ENCODE measurements at regions not wholly inside any gene's neighbourhood (a gene's known extent, or its start where the extent isn't known, plus 50 kb on each side); places are given as distances from the start of the nearest gene placed in this dataset.
"Not testable (repeated sequence)": the region's sequence is repeated elsewhere in the genome, so short reads cannot be mapped to it uniquely, and the experiment has no call there.

DNA sequence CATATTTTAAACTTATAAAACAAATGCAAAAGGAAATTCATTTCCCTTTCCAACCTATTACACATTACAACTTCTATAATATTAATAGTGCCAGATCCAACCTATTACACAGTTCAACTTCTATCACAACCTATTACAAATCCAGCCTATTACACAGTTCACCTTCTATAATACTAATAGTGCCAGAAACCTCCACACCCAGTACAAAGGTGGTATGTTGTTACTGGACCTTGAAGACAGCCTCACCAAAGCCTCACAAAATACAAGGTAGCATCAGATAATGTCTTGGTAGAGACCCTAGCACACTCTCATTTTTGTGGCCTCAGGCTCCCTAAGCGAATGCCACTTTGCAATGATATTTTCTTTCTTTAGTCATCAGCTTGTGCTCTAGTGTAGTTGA, 68.7 kb upstream of the PELI2 start:
- no peak for ATAC-seq

DNA sequence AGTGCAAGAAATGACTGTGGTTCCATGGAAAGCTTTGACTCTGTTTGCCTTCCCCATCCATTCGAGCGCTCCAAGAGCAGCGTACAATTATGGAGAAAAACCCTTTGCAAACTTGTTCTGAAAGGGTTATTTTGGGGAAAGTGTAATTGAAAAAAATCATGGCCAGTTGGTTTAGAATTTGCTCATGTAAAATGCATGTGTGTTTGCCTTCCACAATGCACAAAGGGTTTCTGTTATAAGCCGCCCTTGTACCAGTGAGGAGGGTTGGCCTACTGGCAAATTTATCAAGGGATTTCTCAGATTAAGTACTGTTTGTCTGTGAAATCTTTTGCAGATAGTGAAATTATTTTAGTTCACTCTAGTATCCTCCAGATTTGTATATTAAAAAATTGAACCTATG, 62.7 kb upstream of the PELI2 start:
- DNase-seq (no peak), ATAC-seq (no peak)

More for the DNA sequence above, 68.7 kb upstream of the PELI2 start:
- no peak for DNase-seq

DNA sequence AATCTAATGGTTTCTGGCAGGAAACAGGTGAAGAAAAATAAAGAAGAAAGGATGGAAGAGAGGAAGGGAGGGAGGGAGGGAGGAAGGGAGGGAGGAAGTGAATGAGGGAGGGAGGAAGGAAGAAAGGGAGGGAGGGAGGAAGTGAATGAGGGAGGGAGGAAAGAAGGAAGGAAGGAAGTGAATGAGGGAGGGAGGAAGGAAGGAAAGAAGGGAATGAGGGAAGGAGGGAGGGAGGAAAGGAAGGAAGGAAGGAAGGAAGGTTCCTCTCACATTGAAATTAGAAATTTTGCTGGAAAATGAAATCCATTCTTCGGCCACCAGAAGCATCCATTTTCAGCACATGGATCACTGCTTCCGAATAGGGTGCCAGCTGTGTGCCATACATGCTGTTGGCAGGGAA, 62.2 kb upstream of the PELI2 start:
- DNase-seq: no peak
- ATAC-seq: no peak

DNA sequence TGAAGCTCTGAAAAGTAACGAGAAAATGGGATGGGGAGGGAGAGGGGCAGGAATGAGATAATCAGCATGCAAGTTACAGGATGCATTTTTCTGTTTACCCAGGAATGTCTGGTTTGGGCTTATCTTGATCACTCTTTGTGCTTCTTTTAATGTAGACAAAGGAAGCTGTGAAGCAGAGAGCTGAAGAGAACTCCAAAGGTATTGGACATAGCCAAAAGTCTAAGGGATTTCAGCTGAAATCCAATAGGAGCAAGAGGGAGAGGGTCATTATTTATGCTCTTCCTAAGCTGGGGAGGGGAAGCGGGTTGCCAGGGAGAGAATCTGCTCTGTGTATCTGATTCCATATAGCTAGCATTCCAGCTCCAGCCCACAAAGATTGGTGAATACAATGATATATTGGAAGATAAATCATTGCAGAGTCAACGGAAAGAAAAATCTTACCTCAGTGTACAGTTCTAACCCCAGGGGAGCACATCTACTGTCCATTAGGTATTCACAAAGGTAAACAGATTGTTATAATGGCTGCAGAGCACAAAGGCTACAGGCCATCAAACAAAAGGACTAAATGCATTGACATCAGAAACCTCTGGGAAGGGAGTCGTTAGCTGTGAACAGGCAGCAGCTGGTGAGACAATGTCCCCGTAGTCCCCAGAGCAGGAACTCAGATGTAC, 61.0 kb upstream of the PELI2 start:
- no peak for DNase-seq
- no peak for ATAC-seq

DNA sequence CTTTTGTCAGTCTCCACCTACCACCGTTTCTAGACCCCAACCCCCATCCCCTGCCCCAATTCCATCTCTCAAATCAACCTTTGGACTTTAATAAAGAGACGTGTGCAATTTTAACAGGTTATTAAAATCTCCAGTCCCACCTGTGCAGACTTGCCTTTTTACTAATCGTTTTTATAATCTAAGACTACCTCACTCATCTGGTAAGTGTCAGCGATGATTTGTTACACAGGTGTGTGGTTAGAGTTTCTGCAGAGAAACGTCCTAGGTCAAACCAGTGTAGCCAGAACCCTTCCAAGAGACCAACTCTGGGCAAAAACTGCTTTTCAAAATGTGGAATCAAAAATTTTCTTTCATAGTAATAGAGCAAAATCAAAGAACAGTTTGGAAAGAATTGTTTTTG, 60.4 kb upstream of the PELI2 start:
- no peak for DNase-seq
- no peak for ATAC-seq

DNA sequence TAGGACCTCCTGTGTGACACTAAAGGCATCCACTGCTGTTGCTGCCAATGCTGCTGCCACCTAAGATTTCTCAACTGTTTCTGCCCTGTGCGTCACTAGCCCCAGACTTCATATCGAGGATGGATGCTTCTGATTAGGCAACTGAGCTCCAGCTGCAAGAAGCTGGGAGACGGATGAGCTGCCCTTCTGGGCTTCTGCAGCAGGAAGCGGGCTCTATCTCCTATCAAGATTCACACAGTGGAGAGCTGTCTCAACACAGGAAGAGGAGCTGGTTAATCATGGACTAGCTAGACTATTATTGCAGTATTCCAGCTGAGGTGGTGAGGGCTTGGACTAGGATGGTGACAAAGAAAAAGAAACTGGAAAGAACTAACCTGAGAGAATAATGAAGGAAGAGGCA, 59.2 kb upstream of the PELI2 start:
- DNase-seq (no peak), ATAC-seq (no peak)

DNA sequence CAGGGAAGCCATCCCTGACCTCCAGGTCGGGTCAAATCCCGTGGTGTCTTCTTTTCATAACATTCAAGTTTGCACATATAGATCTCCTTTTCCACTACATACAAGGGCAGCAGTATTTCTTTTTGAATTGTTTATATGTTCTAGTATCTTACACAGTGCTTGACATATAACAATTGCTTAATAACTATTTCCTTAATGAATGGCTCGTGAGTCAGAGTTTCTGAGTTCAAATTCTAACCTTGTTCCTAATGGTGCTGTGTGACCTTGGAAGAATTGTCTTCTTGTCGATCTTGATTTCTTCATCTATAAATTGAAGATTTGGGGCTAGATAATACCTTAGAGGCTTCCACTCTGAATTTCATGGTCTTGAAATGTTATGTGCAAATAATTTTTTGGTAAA, 57.2 kb upstream of the PELI2 start:
- no peak for DNase-seq
- no peak for ATAC-seq

DNA sequence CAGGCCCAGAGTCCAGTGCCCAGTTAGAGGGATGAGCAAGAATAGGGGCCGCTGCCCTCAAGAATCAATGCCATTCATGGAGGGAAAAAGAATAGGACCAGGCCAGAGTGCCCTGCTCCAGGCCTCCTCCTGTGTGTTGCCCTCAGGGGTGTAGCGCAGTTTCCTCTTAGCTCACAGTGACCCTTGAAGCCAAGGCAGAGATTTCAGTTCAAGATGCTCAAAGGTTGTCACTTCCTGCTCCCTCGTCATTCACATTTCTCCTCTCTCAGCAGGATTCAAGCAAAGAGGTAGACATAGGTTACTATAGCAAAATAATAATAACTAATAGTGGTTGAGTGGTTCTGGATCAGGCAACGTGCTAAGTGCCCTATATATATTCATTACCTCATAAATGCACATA, 55.1 kb upstream of the PELI2 start:
- DNase-seq: no peak
- ATAC-seq: no peak

DNA sequence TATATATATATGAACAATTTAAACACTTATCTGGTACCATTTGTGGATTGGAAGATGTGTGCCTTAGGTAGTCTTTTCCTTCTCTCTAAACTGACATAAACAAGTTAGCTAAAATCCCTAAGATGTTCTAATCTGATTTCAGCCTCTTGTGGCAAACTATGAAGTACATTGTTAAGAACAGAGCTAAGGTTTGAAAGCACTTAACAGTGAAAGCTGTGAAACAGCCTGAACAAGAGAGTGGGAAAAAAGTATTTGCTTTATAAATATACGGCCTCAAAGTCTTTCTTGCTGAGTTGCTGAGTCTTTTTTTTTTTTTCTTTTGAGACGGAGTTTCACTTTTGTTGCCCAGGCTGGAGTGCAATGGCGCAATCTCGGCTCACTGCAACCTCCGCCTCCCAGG, 53.7 kb upstream of the PELI2 start:
- DNase-seq (no peak), ATAC-seq (no peak)

DNA sequence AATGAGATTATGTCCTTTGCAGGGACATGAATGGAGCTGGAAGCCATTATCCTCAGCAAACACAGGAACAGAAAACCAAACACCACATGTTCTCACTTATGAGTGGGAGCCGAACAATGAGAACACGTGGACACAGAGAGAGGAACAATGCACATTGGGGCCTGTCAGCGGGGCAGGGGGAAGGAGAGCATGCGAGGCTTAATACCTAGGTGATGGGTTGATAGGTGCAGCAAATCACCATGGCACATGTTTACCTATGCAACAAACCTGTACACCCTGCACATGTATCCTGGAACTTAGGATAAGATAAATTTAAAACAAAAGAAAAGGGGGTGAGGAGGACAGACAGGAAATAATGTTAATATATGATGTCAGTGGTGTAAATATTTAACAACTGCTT, 53.0 kb upstream of the PELI2 start:
- DNase-seq, ATAC-seq: not testable (repeated sequence)

DNA sequence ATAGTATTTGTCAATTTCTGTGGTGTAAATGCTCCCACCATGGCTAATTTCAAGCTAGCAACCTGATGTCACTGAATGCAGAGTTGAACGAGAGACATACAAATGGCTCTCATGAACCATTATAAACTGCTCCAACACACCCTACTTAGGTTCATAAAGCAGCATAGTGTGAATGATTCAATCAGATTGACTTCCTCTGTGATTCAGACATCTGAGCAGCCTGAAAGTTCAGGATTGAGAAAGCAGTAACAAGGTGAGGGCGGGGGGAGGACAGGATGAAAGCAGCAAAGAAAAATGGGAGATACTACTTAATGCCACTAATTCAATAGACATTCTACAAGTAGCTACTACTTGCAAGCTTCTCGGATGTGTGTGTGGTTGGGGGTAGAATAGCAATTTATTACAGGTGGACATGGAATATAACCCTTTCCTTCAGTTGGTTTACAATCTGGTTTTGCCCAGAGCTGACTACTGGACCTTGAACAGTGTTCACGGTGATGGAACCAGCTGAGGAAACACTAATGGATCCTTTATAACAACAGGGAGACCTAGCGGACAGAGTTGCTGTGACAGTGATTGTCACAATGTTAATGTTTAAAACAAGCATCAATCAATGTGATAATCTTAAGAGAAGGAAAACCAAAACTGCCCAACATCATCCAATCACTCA, 52.5 kb upstream of the PELI2 start:
- DNase-seq (no peak), ATAC-seq (no peak)

All from stimulated activated naive CD8-positive, alpha-beta T cell treated with anti-CD3 and anti-CD28 coated beads, Interleukin-15, Interleukin-2, amounts not matched to agents 100 U/mL and 50 U/mL, for 24 hours (primary cell).